ENCODE measurements at regions not wholly inside any gene's neighbourhood (a gene's known extent, or its start where the extent isn't known, plus 50 kb on each side); places are given as distances from the start of the nearest gene placed in this dataset.

GRCh38 chr10:128530301-128530700 is 404.1 kb upstream of the MKI67 start:
- H3K4me3 ChIP-seq (replicated peaks in 1 of 2; ENCODE audit: low read depth in 2 of 2, low read length in 2 of 2) = no peak overlapping the region
- peak; percentile 10 to 19 for DNase-seq (ENCODE audit: low read depth in 2 of 2)
- peak; percentile 29 for TF ChIP-seq CTCF (IDR thresholded peaks at IDR 0.05; ENCODE audit: low read depth, low read length)

- no peak overlapping the region for H3K4me3 ChIP-seq (replicated peaks in 1 of 2; ENCODE audit: low read depth in 2 of 2, low read length in 2 of 2)
- no peak for DNase-seq (ENCODE audit: low read depth in 2 of 2)
- TF ChIP-seq CTCF (IDR thresholded peaks at IDR 0.05; ENCODE audit: low read depth, low read length) = no peak
Measured at GRCh38 chr10:128530946-128531345, 404.7 kb upstream of the MKI67 start.

GRCh38 chr10:128534686-128535085 is 408.5 kb upstream of the MKI67 start:
- TF ChIP-seq CTCF (IDR thresholded peaks at IDR 0.05; ENCODE audit: low read depth, low read length) = no peak
- no peak overlapping the region for H3K4me3 ChIP-seq (replicated peaks in 1 of 2; ENCODE audit: low read depth in 2 of 2, low read length in 2 of 2)
- no peak for DNase-seq (ENCODE audit: low read depth in 2 of 2)

GRCh38 chr10:128536259-128536658 is 410.0 kb upstream of the MKI67 start:
- DNase-seq (ENCODE audit: low read depth in 2 of 2) = no peak

GRCh38 chr10:128537834-128538330 is 411.7 kb upstream of the MKI67 start:
- no peak for DNase-seq (ENCODE audit: low read depth in 2 of 2)
- H3K4me3 ChIP-seq (replicated peaks in 1 of 2; ENCODE audit: low read depth in 2 of 2, low read length in 2 of 2) = no peak overlapping the region
- no peak for TF ChIP-seq CTCF (IDR thresholded peaks at IDR 0.05; ENCODE audit: low read depth, low read length)

More at GRCh38 chr10:128536259-128536658, 410.0 kb upstream of the MKI67 start:
- no peak for TF ChIP-seq CTCF (IDR thresholded peaks at IDR 0.05; ENCODE audit: low read depth, low read length)
- no peak overlapping the region for H3K4me3 ChIP-seq (replicated peaks in 1 of 2; ENCODE audit: low read depth in 2 of 2, low read length in 2 of 2)

- no peak for DNase-seq (ENCODE audit: low read depth in 2 of 2)
- TF ChIP-seq CTCF (IDR thresholded peaks at IDR 0.05; ENCODE audit: low read depth, low read length) = no peak
- H3K4me3 ChIP-seq (replicated peaks in 1 of 2; ENCODE audit: low read depth in 2 of 2, low read length in 2 of 2) = no peak overlapping the region
Measured at GRCh38 chr10:128538671-128539070, 412.4 kb upstream of the MKI67 start.

- DNase-seq (ENCODE audit: low read depth in 2 of 2) = no peak
- TF ChIP-seq CTCF (IDR thresholded peaks at IDR 0.05; ENCODE audit: low read depth, low read length) = no peak
- no peak overlapping the region for H3K4me3 ChIP-seq (replicated peaks in 1 of 2; ENCODE audit: low read depth in 2 of 2, low read length in 2 of 2)
Measured at GRCh38 chr10:128539510-128540127, 413.4 kb upstream of the MKI67 start.
